ENCODE measurements at regions not wholly inside any gene's neighbourhood (a gene's known extent, or its start where the extent isn't known, plus 50 kb on each side); places are given as distances from the start of the nearest gene placed in this dataset.

- TF ChIP-seq ESRRG (CRISPR knock-in tag; IDR thresholded peaks at IDR 0.05): no peak
- no peak for TF ChIP-seq PATZ1 (CRISPR knock-in tag; IDR thresholded peaks at IDR 0.05; ENCODE audit: borderline replicate concordance)
- TF ChIP-seq TCF4 (CRISPR knock-in tag; IDR thresholded peaks at IDR 0.05; ENCODE audit: borderline replicate concordance): no peak
- TF ChIP-seq ZNF70 (CRISPR knock-in tag; IDR thresholded peaks at IDR 0.05): no peak
- no peak for TF ChIP-seq ZFP30 (CRISPR knock-in tag; IDR thresholded peaks at IDR 0.05)
- TF ChIP-seq OSR1 (CRISPR knock-in tag; IDR thresholded peaks at IDR 0.05): no peak
- no peak for TF ChIP-seq ARNTL (CRISPR knock-in tag; IDR thresholded peaks at IDR 0.05; ENCODE audit: borderline replicate concordance, low read depth)
- no peak for TF ChIP-seq ZNF8 (CRISPR knock-in tag; IDR thresholded peaks at IDR 0.05)
- TF ChIP-seq SNAI2 (CRISPR knock-in tag; IDR thresholded peaks at IDR 0.05): no peak
- no peak for TF ChIP-seq TOX (CRISPR knock-in tag; IDR thresholded peaks at IDR 0.05; ENCODE audit: borderline replicate concordance)
- no peak for TF ChIP-seq RARB (CRISPR knock-in tag; IDR thresholded peaks at IDR 0.05)
Measured at GRCh38 chr16:7246578-7246977, 86.1 kb upstream of the RBFOX1 start.

All from SK-N-SH treated with all-trans-retinoic acid at 6 μM for 48 hours (cell line).